ENCODE measurements at regions not wholly inside any gene's neighbourhood (a gene's known extent, or its start where the extent isn't known, plus 50 kb on each side); places are given as distances from the start of the nearest gene placed in this dataset.

GRCh38 chr2:58476556-58476955 is 235.4 kb upstream of the FANCL start:
- TF ChIP-seq POLR2AphosphoS5 (IDR thresholded peaks at IDR 0.05), result no peak
- no peak for TF ChIP-seq CTCF (IDR thresholded peaks at IDR 0.05)
